ENCODE measurements at regions not wholly inside any gene's neighbourhood (a gene's known extent, or its start where the extent isn't known, plus 50 kb on each side); places are given as distances from the start of the nearest gene placed in this dataset.
A peak's percentile ranks its signal among the peaks of the same experiment; 100 is the strongest.

DNA sequence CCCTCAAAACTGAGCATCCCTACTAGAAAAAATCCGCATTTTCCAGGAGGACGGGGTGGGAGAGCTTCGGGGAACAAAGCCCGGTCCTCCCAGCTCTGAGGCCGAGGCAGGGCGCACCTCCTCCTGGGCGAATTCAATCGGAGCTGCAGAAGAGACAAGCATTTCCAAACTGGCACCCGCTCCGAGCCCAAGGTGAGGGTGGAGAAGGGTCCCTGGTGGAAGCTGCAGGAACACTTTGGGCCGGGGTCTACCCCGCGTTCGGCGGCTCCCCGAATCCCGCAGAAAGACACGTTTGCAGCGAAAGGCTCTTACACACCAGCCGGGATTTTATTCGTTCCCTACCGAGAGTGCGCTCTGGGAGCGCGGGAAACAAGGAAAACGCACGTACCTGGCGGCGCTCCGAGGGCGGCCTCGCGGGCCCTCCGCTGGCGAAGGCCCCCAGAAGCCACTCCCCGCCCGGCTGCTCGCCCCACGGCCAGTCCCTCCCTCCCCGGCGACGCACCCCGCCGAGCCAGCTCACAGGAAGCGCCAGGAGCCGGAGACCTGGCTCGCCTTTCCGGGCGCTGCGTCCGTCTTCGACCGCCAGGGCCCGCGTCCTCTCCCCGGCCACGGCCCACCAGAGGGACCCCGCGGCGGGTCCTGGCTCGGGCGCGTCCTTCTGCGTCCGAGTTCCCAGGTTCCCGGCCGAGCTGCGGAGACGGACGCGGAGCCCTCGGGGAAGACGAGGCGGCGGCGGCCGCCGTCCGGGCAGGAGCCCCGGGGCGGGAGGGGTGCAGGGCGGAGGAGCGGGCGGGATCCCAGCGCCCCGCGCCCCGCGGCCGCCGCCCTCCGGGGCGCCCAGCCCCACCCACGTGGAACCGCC, 49.8 kb upstream of the BAHCC1 start:
- peak; percentile 76 for DNase-seq
